T-helper 1 cell treated with Interleukin-12 subunit alpha and Interleukin-12 subunit beta and Interleukin-4 antibody, amounts not matched to agents 30 ng/mL and 1 ng/mL, for 36 hours (primary cell): ENCODE measurements at regions not wholly inside any gene's neighbourhood (a gene's known extent, or its start where the extent isn't known, plus 50 kb on each side); places are given as distances from the start of the nearest gene placed in this dataset.
"Not testable (repeated sequence)": the region's sequence is repeated elsewhere in the genome, so short reads cannot be mapped to it uniquely, and the experiment has no call there.

Experiments
- intact Hi-C: fragments of 100-400 bp; cut with micrococcal nuclease; formaldehyde crosslinking; loops from one replicate; pipeline ENCODE4 v1.15.1; 2024

GRCh38 chr1:168825820-168826219, 96.8 kb upstream of the DPT start:
- intact Hi-C loops: no loop called here

- intact Hi-C loops: no loop called here
Observed at GRCh38 chr1:168826269-168826668, 97.3 kb upstream of the DPT start.

- intact Hi-C loops: no loop called here
Observed at GRCh38 chr1:168827557-168827956, 98.6 kb upstream of the DPT start.

- intact Hi-C loops: no loop called here
Observed at GRCh38 chr1:168829876-168830275, 100.9 kb upstream of the DPT start.

GRCh38 chr1:168830562-168830961, 101.6 kb upstream of the DPT start:
- intact Hi-C loops: no loop called here

- intact Hi-C loops: no loop called here
Observed at GRCh38 chr1:168832661-168833060, 103.7 kb upstream of the DPT start.

- intact Hi-C loops: no loop called here
Observed at GRCh38 chr1:168833362-168833761, 104.4 kb upstream of the DPT start.

- intact Hi-C loops: no loop called here
Observed at GRCh38 chr1:168833801-168834224, 104.8 kb upstream of the DPT start.

- intact Hi-C loops: no loop called here
Observed at GRCh38 chr1:168834225-168834872, 105.3 kb upstream of the DPT start.

- intact Hi-C loops: no loop called here
Observed at GRCh38 chr1:168835176-168835575, 106.2 kb upstream of the DPT start.

GRCh38 chr1:168835791-168836190, 106.8 kb upstream of the DPT start:
- intact Hi-C loops: no loop called here

- intact Hi-C loops: no loop called here
Observed at GRCh38 chr1:168836469-168836868, 107.5 kb upstream of the DPT start.

- intact Hi-C loops: not testable (repeated sequence)
Observed at GRCh38 chr1:168837230-168837629, 108.2 kb upstream of the DPT start.

GRCh38 chr1:168842306-168842705, 113.3 kb upstream of the DPT start:
- intact Hi-C loops: no loop called here

- intact Hi-C loops: no loop called here
Observed at GRCh38 chr1:168842916-168843315, 113.9 kb upstream of the DPT start.

GRCh38 chr1:168843401-168843800, 114.4 kb upstream of the DPT start:
- intact Hi-C loops: no loop called here

GRCh38 chr1:168843950-168844349, 114.9 kb upstream of the DPT start:
- intact Hi-C loops: no loop called here

GRCh38 chr1:168845140-168845539, 116.1 kb upstream of the DPT start:
- intact Hi-C loops: no loop called here

GRCh38 chr1:168848051-168848450, 119.0 kb upstream of the DPT start:
- intact Hi-C loops: no loop called here

- intact Hi-C loops: no loop called here
Observed at GRCh38 chr1:168861421-168862004, 132.5 kb upstream of the DPT start.

GRCh38 chr1:168863772-168864171, 134.8 kb upstream of the DPT start:
- intact Hi-C loops: no loop called here

GRCh38 chr1:168864266-168864665, 135.3 kb upstream of the DPT start:
- intact Hi-C loops: no loop called here

GRCh38 chr1:168865850-168866620, 137.0 kb upstream of the DPT start:
- intact Hi-C loops: no loop called here
